SKM-1 (cell line): ENCODE measurements at regions not wholly inside any gene's neighbourhood (a gene's known extent, or its start where the extent isn't known, plus 50 kb on each side); places are given as distances from the start of the nearest gene placed in this dataset.
"Not testable (repeated sequence)": the region's sequence is repeated elsewhere in the genome, so short reads cannot be mapped to it uniquely, and the experiment has no call there.

Source experiments
- DNase-seq: peaks from one replicate; lab custom pipeline; 2025; ENCODE audit not compliant: unreplicated experiment; lab: John Stamatoyannopoulos, UW

DNA sequence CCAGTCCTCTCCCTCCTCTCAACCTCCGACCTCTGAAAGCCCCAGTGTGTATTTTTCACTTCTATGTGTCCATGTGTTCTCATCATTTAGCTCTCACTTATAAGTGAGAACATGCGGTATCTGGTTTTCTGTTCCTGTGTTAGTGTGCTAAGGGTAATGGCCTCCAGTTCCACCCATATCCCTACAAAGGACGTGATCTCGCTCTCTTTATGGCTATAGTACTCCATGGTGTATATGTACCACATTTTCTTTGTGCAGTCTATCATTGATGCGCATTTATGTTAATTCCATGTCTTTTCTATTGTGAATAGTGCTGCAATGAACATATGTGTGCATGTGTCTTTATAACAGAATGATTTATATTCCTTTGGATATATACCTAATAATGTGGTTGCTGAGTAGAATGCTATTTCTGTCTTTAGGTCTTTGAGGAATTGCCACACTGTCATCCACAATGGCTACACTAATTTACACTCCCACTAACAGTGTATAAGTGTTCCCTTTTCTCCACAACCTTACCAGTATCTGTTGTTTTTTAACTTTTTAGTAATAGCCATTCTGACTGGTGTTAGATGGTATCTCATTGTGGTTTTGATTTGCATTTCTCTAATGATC is 749.3 kb upstream of the ARRDC3 start:
- not testable (repeated sequence) for DNase-seq

DNA sequence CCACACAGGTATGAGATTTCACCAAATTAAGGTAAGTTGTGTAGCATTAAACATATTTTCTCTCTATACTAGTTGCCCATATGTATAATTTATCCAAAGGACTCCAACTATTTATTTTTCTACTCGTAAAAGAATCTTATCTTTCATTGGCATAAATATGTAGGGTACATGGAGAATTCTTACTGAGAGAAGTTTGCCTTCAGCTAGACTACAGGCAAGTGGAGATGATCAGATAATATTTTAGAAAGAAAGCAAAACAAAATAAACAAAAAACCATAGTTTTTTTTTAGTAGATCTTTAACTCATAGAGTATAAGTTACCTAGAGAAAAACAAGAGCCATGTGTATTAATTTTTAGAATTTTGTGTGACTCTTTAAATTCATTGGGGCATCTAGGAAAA is 743.1 kb upstream of the ARRDC3 start:
- no peak for DNase-seq

DNA sequence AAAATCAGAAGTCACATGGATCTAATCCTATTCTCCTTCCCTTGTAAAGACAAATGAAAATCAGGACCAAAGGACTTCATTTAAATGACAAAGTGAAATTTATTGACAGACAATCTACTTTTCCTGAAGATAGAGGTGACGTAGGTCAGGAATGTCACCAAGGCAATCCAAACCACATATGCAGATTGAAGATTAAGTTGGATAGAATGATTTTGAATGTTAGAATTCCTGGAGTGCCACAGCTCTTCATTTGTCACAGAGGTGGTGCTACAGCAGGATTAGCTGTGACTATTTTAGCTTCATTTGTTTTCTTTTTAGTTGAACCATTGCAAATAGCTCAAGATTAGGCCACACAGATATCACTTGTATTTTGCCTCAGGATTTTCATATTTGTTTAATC is 736.0 kb upstream of the ARRDC3 start:
- DNase-seq, result no peak

DNA sequence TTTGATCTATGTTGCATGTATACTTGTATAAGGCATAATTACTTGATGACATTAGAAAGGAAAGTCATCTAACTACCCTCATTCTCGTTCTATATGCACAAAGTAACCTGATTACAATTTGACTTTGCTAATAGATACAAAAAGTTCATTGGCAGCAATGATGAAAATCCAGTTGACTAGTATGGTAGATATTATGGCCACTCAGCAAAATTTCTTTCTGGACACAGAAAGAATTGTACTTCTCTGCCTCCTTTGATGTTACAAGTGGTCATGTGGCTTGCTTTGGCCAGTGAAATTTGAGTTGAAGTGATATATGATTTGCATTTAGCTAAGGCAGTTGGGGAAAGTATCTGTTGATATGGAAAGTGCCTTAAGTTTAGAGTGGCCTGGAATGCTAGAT is 723.7 kb upstream of the ARRDC3 start:
- DNase-seq, result no peak

DNA sequence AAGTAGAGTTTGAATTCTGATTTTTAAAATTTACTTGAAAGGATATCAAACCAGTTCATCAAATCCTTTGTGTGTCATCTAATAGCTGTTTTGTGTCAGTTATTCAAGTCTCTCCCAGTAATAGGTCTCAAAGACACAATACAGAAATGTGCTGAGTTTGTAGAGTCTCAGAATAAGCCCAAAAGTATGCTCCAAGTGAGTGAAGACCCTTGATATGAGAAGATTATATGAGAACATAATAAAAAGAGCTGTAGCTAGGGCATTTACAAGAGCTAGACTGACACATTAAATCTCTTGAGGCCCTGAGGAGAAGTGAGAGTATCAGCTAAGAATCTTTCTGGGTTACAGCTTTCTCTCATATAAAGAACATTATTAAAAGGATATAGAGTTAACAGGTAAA is 721.0 kb upstream of the ARRDC3 start:
- DNase-seq, result no peak

DNA sequence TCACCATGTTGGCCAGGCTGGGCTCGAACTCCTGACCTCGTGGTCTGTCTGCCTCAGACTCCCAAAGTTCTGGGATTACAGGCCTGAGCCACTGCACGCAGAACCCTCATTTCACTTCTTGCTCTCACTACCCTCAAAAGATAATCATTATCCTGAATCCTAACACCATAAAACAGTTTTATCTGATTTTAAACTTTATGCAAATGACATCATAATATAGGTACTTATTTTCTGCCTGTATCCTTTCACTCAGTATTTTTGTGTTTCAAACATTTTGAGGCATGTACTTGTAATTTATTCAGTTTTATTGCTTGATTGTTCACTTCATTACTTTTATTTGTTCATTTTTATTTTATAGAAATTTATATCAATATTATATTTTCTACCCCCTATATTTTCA is 719.2 kb upstream of the ARRDC3 start:
- DNase-seq, result no peak

DNA sequence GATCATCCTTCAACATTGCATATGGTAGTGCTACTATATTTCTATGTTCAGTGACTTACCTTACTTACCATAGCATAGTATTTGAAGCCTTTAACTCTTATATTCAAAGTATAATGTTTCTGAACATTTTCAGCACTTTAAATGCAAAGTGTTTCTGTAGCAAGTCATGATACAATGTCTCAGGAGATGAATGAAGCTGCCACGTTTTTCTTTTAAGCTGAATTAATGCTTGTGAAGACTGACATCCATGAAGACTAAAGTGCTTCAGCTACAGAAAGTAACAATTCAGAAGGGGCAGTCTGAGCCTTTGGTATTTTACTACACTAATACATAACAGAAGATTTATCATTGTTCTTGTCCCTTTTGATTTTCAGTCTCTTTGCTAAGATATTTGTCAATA is 709.1 kb upstream of the ARRDC3 start:
- DNase-seq, result no peak

DNA sequence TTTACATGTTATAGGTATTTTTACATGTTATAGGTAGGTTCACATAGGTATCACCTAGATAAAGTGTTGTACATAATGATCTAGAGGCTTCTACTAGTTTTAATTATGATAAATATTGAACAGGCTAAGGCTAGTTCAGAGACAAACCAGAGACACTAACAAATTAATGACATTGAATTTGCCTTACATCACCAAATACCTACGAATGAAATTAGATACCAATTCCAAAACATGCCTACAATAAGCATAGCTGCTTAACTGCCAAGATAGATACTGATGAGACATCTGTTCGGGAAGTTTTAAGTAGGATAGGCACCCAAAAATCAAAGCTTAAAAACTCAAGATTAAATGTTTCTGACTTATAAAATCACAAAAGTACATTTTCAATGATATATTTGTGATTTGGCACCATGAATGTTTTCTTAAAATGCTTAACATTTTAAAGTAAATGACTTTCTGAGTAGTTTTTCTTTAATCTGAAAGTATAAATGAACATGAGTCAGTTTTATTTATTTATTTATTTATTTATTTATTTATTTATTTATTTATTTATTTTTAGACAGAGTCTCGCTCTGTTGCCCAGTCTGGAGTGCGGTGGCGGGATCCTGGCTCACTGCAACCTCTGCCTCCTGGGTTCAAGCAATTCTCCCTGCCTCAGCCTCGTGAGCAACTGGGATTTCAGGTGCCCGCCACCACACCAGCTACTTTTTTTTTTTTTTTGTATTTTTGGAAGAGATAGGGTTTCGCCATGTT is 703.1 kb upstream of the ARRDC3 start:
- no peak for DNase-seq

DNA sequence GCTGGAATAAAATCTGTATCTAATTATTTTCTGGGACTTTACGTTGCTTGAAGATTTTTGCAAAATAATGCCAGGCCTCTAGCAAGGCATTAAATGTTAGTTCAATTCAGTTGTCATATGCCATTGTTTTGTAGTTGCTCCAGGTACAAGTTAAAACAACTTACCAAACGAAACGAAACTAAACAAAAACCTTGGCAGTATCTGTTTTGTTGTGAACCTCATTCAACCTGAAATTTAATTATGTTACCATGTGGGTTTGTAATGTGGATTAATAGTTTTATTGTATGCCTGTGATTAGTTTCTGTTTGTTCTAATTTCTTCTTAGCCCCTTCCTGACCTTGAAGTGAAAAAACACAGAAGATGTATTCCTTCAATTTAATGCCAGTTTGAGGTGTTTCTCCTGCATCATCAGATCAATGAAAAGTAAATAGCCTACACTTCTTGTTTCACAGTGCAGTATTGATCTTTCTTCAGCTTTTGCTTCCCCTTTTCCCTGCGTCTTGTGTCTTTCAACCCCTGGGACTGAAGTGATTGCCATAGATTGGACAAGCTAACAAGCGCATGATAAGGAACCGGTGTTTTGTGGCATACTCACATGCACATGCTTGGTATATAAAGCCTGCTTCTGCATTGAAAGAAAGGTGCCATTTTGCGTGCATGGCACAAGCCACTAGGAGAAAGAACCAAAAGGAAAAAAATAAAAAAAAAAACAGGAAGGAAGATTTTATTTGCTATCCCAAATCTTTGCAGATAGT is 699.0 kb upstream of the ARRDC3 start:
- no peak for DNase-seq

DNA sequence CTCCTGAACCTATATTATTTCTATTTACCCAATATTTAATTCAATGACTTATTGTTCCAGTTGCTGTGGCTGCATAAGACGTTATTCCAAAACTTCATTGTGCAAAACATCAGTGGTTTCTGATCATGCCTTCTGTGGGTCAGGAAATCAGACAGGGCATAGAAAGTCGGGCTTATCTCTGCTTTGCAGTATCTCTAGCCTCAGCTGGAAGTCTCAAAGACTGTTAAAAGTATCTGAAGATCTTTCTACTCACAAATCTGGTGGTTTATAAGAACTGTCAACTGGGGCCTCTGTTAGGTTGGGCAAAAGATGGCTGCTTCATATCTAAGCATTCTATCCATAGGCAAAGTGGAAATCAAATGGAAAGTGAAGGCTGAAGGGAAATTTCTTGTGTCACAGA is 687.7 kb upstream of the ARRDC3 start:
- DNase-seq, result no peak

DNA sequence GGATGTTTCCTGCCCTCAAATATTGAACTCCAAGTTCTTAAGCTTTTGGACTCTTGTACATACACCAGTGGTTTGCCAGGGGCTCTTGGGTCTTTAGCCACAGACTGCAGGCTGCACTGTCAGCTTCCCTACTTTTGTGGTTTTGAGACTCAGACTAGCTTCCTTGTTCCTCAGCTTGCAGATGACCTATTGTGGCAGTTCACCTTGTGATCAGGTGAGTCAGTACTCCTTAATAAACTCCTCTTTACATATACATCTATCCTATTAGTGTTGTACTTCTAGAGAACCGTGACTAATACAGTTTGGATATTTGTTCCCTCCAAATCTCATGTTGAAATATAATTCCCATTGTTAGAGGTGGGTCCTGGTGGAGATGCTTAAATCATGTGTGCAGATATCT is 681.9 kb upstream of the ARRDC3 start:
- DNase-seq, result no peak

DNA sequence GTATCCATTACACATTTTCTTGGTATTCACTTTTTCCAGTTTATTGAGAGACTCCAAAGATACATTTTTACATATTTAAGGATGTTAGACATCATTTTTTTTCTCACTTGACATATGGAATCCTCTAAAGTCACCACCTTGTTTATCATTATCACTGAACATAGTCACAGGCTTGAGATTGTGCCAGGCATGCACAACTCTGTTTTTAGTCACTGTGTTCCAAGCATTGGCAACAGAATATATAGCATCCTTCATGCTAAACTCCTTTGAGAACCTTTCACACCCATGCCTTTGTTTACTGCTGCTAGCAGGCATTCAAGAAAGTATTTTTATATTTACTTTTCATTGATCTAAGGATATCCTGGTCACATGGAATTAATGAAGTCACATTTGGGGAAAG is 668.6 kb upstream of the ARRDC3 start:
- DNase-seq, result no peak

DNA sequence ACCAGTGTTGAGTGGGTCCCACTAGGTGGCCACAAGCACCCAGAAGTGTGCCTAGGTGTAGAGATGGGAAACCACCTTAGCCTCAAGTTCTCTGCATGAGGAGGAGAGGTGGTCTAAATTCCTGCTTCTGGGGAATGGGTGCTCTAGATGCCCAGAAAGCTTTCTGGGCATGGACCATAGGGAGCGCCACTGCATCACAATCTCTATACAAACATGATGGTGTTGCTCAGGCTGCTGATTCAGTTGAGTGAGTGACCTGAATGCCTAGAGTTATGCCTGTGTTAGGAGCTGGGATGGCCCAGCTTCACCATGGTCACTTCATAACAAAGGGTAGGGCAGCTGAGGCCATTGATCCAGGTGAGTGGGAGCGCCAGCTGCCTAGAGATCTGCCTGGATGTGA is 667.9 kb upstream of the ARRDC3 start:
- DNase-seq, result no peak

DNA sequence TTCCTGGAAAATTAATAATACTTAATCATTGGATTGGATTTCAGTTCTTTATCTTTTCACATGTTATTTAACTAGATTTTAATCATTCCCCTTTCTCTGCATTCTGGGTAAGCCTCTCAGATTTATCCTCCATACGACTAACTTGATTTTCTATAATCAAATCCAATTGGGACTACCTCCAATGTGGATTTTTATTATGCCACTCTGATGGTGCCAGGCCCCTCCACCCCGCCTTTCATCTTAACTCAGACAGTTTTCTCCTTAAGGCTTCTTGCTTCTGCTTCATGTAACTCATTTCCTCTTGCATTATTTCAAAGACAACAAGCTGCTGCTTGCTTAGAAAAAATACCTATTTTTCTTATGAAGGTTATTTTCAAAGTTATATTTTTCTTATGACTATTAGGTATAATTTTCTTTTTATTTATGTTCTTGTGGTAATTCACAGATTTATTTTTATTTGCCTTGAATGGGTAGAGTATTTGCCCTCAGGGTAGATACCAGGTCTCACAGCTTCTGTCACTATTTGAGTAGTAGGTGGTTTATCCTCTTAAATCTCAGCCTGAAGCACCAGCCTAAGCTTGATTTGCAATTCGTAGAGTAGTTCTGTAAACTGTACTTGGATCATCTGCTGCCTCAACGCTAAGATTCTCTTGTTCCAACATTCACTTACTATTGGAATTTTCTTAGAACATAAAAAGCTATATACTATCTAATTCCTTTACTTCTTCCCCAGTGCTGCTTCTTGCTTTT is 659.0 kb upstream of the ARRDC3 start:
- no peak for DNase-seq

DNA sequence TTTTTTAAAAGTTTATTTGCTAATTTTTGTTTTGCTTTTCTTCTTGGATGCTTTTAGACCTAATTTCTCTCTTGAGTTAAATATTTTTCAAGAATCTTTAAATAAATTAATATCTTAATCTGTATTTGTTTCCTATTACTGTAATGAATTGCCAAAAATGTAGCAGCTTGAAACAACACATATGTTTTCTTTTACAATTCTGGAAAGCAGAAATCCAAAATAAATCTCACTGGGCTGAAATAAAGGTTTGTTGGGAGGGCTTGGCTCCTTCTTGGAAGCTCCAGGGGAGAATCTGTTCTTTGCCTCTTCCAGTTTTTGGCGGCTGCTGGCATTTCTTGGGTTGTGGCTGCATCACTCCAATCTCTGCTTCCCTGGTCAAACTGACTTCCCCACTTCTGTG is 658.1 kb upstream of the ARRDC3 start:
- no peak for DNase-seq

DNA sequence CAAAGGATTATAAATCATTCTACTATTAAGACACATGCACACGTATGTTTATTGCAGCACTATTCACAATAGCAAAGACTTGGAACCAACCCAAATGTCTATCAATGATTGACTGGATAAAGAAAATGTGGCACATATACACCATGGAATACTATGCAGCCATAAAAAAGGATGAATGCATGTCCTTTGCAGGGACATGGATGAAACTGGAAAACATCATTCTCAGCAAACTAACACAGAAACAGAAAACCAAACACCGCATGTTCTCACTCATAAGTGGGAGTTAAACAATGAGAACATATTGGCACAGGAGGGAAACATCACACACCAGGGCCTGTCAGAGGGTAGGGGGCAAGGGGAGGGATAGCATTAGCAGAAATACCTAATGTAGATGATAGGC is 646.7 kb upstream of the ARRDC3 start:
- DNase-seq, result not testable (repeated sequence)

DNA sequence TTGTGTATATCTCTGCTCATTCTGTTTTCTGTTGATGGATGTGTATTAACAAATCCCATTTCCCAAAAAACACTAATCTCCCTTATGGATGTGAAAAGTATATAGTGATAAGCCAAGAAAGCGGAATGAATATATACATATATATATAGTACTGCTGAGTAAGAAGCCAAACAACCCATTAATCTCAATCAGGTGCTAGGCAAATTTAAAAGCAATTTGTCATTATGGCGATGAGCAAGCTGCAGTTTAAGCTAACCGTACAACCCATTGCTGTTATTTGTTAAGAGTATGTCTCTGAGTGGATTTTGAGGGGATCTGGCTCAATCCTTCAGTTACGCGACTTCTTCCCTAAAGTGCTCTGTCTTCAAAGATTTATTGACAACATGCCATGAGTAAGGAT is 640.4 kb upstream of the ARRDC3 start:
- DNase-seq, result no peak

DNA sequence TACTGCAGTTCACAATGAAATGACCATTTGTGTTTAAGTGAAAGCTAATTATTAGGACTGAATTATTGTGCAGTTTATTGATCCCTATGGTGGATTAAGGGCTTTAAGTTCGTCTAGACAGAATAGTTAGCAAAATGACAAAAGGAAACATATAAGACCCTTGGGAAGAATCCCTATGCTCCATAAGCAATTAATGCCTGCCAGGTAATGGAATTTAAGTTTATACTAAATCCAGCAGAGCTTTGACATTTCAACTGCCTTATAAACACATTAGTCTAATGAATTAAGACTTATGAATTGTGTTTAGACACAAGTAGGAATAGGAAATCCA is 640.0 kb upstream of the ARRDC3 start:
- DNase-seq, result no peak

DNA sequence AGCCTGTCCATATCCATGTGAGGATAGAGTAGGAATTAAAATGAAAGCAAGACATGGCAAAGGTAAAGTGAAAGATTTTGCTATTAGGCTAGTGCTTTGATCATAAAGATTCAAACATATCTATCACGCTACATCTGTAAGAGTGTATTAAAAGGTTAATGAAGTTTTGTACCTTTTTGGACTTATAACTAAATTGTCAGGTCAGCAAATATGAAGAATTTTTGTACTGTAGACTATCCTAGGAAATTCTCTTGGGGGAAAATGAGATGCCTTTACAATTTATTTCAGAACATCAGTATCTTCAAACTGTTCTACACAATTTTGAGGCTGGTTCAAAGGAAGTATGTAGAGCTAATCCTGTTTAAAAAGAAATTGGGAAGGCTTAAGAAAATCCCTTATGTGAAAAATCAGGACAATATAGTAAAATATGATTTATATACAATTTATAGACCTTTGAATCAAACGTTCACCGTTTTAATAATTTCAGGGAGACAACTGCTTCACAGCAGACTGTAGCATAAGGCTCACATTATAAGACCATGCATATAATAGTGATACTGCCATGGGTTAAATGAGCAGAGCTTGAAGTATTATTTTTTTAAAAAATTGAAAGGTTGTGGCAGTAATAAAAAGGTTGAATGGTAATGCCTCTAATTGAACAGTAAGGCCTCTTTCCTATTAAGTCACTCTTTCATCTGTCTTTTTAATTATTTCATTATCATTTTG is 639.5 kb upstream of the ARRDC3 start:
- no peak for DNase-seq

DNA sequence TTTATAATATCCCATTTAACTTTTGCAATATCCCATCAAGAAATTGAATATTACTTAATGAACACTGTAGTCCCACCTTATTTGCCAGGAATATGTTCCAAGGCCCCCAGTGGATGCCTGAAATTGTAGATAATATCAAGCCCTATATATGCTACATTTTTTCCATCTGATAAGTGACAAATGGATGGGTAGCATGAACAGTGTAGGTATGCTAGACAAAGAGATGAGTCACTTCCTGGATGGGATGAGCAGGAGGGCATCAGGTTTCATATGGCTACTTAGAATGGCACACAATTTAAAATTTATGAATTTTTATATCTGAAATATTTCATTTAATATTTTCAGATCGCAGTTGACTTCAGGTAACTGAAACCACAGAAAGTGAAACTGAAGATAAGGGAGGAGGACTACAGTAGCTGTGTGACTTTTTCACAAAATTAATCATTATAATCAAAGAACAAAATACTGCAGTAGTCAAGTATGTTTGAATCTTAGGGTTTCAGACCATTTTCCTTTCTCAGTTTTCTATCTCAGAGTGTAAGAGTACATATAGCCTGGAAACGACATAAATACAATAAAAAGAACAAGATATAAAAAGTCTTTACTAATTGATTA is 636.4 kb upstream of the ARRDC3 start:
- no peak for DNase-seq

DNA sequence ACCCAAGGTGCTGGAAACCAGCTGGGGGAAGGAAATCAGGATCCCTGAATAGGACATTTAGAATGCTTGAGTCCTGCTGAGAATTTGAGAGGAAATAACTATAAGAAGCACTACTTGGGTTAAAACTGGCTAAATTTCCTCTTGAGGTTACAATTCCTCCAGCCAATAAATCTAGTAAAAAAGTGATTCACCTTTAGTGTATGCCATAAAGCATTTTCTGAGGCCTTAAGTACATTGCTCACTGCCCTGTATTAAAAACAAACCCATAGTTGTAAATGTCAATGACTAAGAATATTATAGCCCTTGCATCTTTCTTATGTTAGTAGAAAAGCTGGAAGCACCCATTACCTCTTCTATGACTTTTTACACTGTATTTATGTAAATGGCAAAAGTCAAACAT is 634.7 kb upstream of the ARRDC3 start:
- DNase-seq, result no peak
